HK-2 (cell line): ENCODE measurements at regions not wholly inside any gene's neighbourhood (a gene's known extent, or its start where the extent isn't known, plus 50 kb on each side); places are given as distances from the start of the nearest gene placed in this dataset.

ENCODE experiments used
- DNase-seq: peaks from one replicate; pipeline ENCODE4 v3.0.0-alpha.2; 2018; ENCODE audit not compliant: unreplicated experiment

GRCh38 chr12:83823386-83824045, 1089.1 kb downstream of the SLC6A15 start:
- DNase-seq, result peak; percentile 39

GRCh38 chr12:83821967-83822366, 1090.6 kb downstream of the SLC6A15 start:
- no peak for DNase-seq

GRCh38 chr12:83818881-83819280, 1093.7 kb downstream of the SLC6A15 start:
- DNase-seq, result no peak

- no peak for DNase-seq
These were observed 1094.9 kb downstream of the SLC6A15 start for GRCh38 chr12:83817730-83818129.

GRCh38 chr12:83808591-83808990, 1104.0 kb downstream of the SLC6A15 start:
- DNase-seq, result no peak

GRCh38 chr12:83807871-83808270, 1104.7 kb downstream of the SLC6A15 start:
- DNase-seq, result no peak

- no peak for DNase-seq
These were observed 1106.7 kb downstream of the SLC6A15 start for GRCh38 chr12:83805873-83806272.

- no peak for DNase-seq
These were observed 1107.3 kb downstream of the SLC6A15 start for GRCh38 chr12:83805156-83805772.

- no peak for DNase-seq
These were observed 1110.6 kb downstream of the SLC6A15 start for GRCh38 chr12:83801972-83802371.

- no peak for DNase-seq
These were observed 1112.6 kb downstream of the SLC6A15 start for GRCh38 chr12:83800022-83800421.

- no peak for DNase-seq
These were observed 1109.8 kb downstream of the TMTC2 start for GRCh38 chr12:83796531-83796930.

GRCh38 chr12:83793616-83794015, 1106.9 kb downstream of the TMTC2 start:
- no peak for DNase-seq

- DNase-seq, result no peak
These were observed 1097.7 kb downstream of the TMTC2 start for GRCh38 chr12:83784298-83784890.

GRCh38 chr12:83779526-83779925, 1092.8 kb downstream of the TMTC2 start:
- no peak for DNase-seq

GRCh38 chr12:83769151-83769550, 1082.4 kb downstream of the TMTC2 start:
- no peak for DNase-seq

GRCh38 chr12:83767723-83768122, 1081.0 kb downstream of the TMTC2 start:
- DNase-seq, result no peak

GRCh38 chr12:83763425-83763824, 1076.7 kb downstream of the TMTC2 start:
- DNase-seq, result no peak

GRCh38 chr12:83759906-83760305, 1073.2 kb downstream of the TMTC2 start:
- no peak for DNase-seq

GRCh38 chr12:83758888-83759631, 1072.4 kb downstream of the TMTC2 start:
- DNase-seq, result no peak

GRCh38 chr12:83753904-83754303, 1067.2 kb downstream of the TMTC2 start:
- no peak for DNase-seq

GRCh38 chr12:83753205-83753604, 1066.5 kb downstream of the TMTC2 start:
- no peak for DNase-seq

- no peak for DNase-seq
These were observed 1052.9 kb downstream of the TMTC2 start for GRCh38 chr12:83739607-83740006.

GRCh38 chr12:83710851-83711250, 1024.1 kb downstream of the TMTC2 start:
- no peak for DNase-seq
